HG03175 (cell line): ENCODE measurements at regions not wholly inside any gene's neighbourhood (a gene's known extent, or its start where the extent isn't known, plus 50 kb on each side); places are given as distances from the start of the nearest gene placed in this dataset.

ENCODE experiments used
- ATAC-seq: cut with Tn5 transposase; IDR thresholded peaks from one replicate; pipeline ENCODE4 v1.9.1; 2021; ENCODE audit warnings: mild to moderate bottlenecking, moderate library complexity; ENCODE audit not compliant: unreplicated experiment

GRCh38 chr10:88104223-88104622 lies 240.8 kb downstream of the PTEN start:
- ATAC-seq, result no peak

- ATAC-seq, result no peak
Observed at GRCh38 chr10:88106366-88106765, 242.9 kb downstream of the PTEN start.

GRCh38 chr10:88107296-88108097 lies 244.1 kb downstream of the PTEN start:
- ATAC-seq, result peak; percentile 6

GRCh38 chr10:88108115-88108610 lies 244.7 kb downstream of the PTEN start:
- ATAC-seq, result peak; percentile 45

- no peak for ATAC-seq
Observed at GRCh38 chr10:88110355-88110754, 246.9 kb downstream of the PTEN start.

- ATAC-seq, result peak; percentile 23
Observed at GRCh38 chr10:88110822-88111221, 247.4 kb downstream of the PTEN start.

- ATAC-seq, result peak; percentile 32
Observed at GRCh38 chr10:88111294-88111693, 247.9 kb downstream of the PTEN start.

- ATAC-seq, result peak; percentile 41
Observed at GRCh38 chr10:88113232-88113631, 249.8 kb downstream of the PTEN start.

GRCh38 chr10:88113657-88114272 lies 250.3 kb downstream of the PTEN start:
- no peak for ATAC-seq

GRCh38 chr10:88114368-88114767 lies 250.9 kb downstream of the PTEN start:
- ATAC-seq, result no peak

- ATAC-seq, result no peak
Observed at GRCh38 chr10:88115407-88115806, 252.0 kb downstream of the PTEN start.

GRCh38 chr10:88115968-88116367 lies 252.5 kb downstream of the PTEN start:
- no peak for ATAC-seq

GRCh38 chr10:88116481-88116880 lies 253.1 kb downstream of the PTEN start:
- no peak for ATAC-seq

- peak; percentile 28 for ATAC-seq
Observed at GRCh38 chr10:88116971-88117626, 253.7 kb downstream of the PTEN start.

- ATAC-seq, result peak; percentile 22
Observed at GRCh38 chr10:88117869-88118632, 254.6 kb downstream of the PTEN start.

GRCh38 chr10:88118729-88119128 lies 255.3 kb downstream of the PTEN start:
- ATAC-seq, result no peak

GRCh38 chr10:88119160-88119559 lies 255.7 kb downstream of the PTEN start:
- ATAC-seq, result no peak

GRCh38 chr10:88120075-88120474 lies 256.6 kb downstream of the PTEN start:
- no peak for ATAC-seq

- ATAC-seq, result no peak
Observed at GRCh38 chr10:88120599-88121333, 257.3 kb downstream of the PTEN start.

- no peak for ATAC-seq
Observed at GRCh38 chr10:88121361-88121760, 257.9 kb downstream of the PTEN start.
